Fibroblast of lung (primary cell): ENCODE measurements at regions not wholly inside any gene's neighbourhood (a gene's known extent, or its start where the extent isn't known, plus 50 kb on each side); places are given as distances from the start of the nearest gene placed in this dataset.
"Not testable (repeated sequence)": the region's sequence is repeated elsewhere in the genome, so short reads cannot be mapped to it uniquely, and the experiment has no call there.

Experiments
- DNase-seq, 2 donors: peaks; one replicate each; pipeline versions ENCODE4 v3.0.0 to v3.0.0-alpha.2; 2010; ENCODE audit warnings: low read depth in 2 of 2
- H2AFZ ChIP-seq: 2 replicates; pipeline ENCODE4 v1.5.1; 2012; ENCODE audit warnings: low read length, control low read depth, inconsistent platforms
- H3K27ac ChIP-seq: 2 replicates; pipeline ENCODE4 v1.5.1; 2011; ENCODE audit warnings: low read length, control low read depth; ENCODE audit not compliant: insufficient read depth
- H3K27me3 ChIP-seq: 2 replicates; pipeline ENCODE4 v1.5.1; 2011; ENCODE audit warnings: mild to moderate bottlenecking, low read length; ENCODE audit not compliant: control insufficient read depth, insufficient read depth
- H3K36me3 ChIP-seq: 2 replicates; pipeline ENCODE4 v1.5.1; 2011; ENCODE audit warnings: low read length; ENCODE audit not compliant: control insufficient read depth, insufficient read depth
- H3K4me1 ChIP-seq: 2 replicates; pipeline ENCODE4 v1.5.1; 2011; ENCODE audit warnings: low read length; ENCODE audit not compliant: control insufficient read depth, insufficient read depth; ENCODE audit errors: extremely low read depth
- H3K4me2 ChIP-seq: 2 replicates; pipeline ENCODE4 v1.5.1; 2011; ENCODE audit warnings: low read length, control low read depth; ENCODE audit not compliant: insufficient read depth; ENCODE audit errors: extremely low read depth
- H3K4me3 ChIP-seq, 4 experiments: fragments of 200-600 bp in 1 of 4; sonication (generic) in 1 of 4; replicated peaks in 1 of 4; 2 replicates each; pipeline ENCODE4 v1.5.1; 2011 to 2016; ENCODE audit warnings: low read length in 4 of 4, low read depth in 3 of 4, mild to moderate bottlenecking in 3 of 4, control low read depth in 2 of 4, inconsistent platforms in 1 of 4, mixed read lengths in 1 of 4; ENCODE audit not compliant: insufficient read depth in 1 of 4; ENCODE audit errors: control extremely low read depth in 1 of 4
- H3K79me2 ChIP-seq: 2 replicates; pipeline ENCODE4 v1.5.1; 2012; ENCODE audit warnings: mild to moderate bottlenecking, low read length, inconsistent platforms; ENCODE audit not compliant: control insufficient read depth, insufficient read depth
- H3K9ac ChIP-seq: 2 replicates; pipeline ENCODE4 v1.5.1; 2011; ENCODE audit warnings: mild to moderate bottlenecking, low read length, control low read depth; ENCODE audit not compliant: insufficient read depth
- H3K9me3 ChIP-seq: 2 replicates; pipeline ENCODE4 v1.5.1; 2012; ENCODE audit warnings: low read depth, low read length; ENCODE audit not compliant: control insufficient read depth, insufficient read depth
- H4K20me1 ChIP-seq: 2 replicates; pipeline ENCODE4 v1.5.1; 2011; ENCODE audit warnings: low read length; ENCODE audit not compliant: control insufficient read depth, insufficient read depth; ENCODE audit errors: extremely low read depth
- CTCF ChIP-seq, 2 donors: IDR thresholded peaks in 1 of 2; conservative IDR thresholded peaks in 1 of 2; 1 replicate in 1 of 2; 2 replicates in 1 of 2; pipeline ENCODE4 v1.5.1; 2011 to 2012; ENCODE audit warnings: low read length in 2 of 2, control low read depth in 1 of 2, inconsistent platforms in 1 of 2, low read depth in 1 of 2, mild to moderate bottlenecking in 1 of 2
- EZH2 ChIP-seq: IDR thresholded peaks from 2 replicates; pipeline ENCODE4 v1.5.1; 2012; ENCODE audit warnings: low read length, control low read depth, mild to moderate bottlenecking; ENCODE audit errors: missing control alignments

- no peak overlapping the region for H3K4me3 ChIP-seq
- H3K27ac ChIP-seq = no peak overlapping the region
- no peaks in the 10 kb centered on the region for H3K36me3 ChIP-seq
- peak in 1 of 2 donors; percentile 74 for DNase-seq
- H2AFZ ChIP-seq = no peak overlapping the region
- H3K9ac ChIP-seq = no peak overlapping the region
- no peaks in the 10 kb centered on the region for H3K79me2 ChIP-seq
- H3K9me3 ChIP-seq = no peaks in the 10 kb centered on the region
- TF ChIP-seq CTCF (conservative IDR thresholded peaks at IDR 0.05 in 1 of 2, IDR thresholded peaks at IDR 0.05 in 1 of 2; ENCODE audit: low read depth in 1 of 2, low read length in 2 of 2) (no peak), EZH2 (no peak)
- no peaks in the 10 kb centered on the region for H3K27me3 ChIP-seq
- no peak overlapping the region for H3K4me2 ChIP-seq
- H3K4me1 ChIP-seq = no peaks in the 10 kb centered on the region
- H4K20me1 ChIP-seq = no peaks in the 10 kb centered on the region
Observed at GRCh38 chr22:27603800-27604144, 197.8 kb downstream of the MN1 start.

GRCh38 chr22:27605390-27605789 is 196.2 kb downstream of the MN1 start:
- Histone ChIP-seq H4K20me1 (no peaks in the 10 kb centered on the region), H3K36me3 (no peaks in the 10 kb centered on the region), H3K9ac (no peak overlapping the region), H3K4me2 (no peak overlapping the region), H3K27me3 (no peaks in the 10 kb centered on the region), H3K4me1 (no peaks in the 10 kb centered on the region), H3K9me3 (no peaks in the 10 kb centered on the region), H3K79me2 (no peaks in the 10 kb centered on the region), H3K4me3 (no peak overlapping the region), H2AFZ (no peak overlapping the region), H3K27ac (no peak overlapping the region)
- no peak for DNase-seq
- no peak for TF ChIP-seq EZH2
- TF ChIP-seq CTCF (conservative IDR thresholded peaks at IDR 0.05 in 1 of 2, IDR thresholded peaks at IDR 0.05 in 1 of 2; ENCODE audit: low read depth in 1 of 2, low read length in 2 of 2) = no peak

- not testable (repeated sequence) for H3K4me1 ChIP-seq, H3K27ac ChIP-seq, H4K20me1 ChIP-seq, H2AFZ ChIP-seq, H3K4me3 ChIP-seq, DNase-seq, H3K79me2 ChIP-seq, H3K9ac ChIP-seq, H3K4me2 ChIP-seq, H3K9me3 ChIP-seq, H3K27me3 ChIP-seq, H3K36me3 ChIP-seq
Observed at GRCh38 chr22:27607750-27608149, 193.8 kb downstream of the MN1 start.

- H3K36me3 ChIP-seq = no peaks in the 10 kb centered on the region
- DNase-seq = no peak
Observed at GRCh38 chr22:27609451-27609888, 192.1 kb downstream of the MN1 start.

More at GRCh38 chr22:27609451-27609888, 192.1 kb downstream of the MN1 start:
- no peak overlapping the region for H3K27ac ChIP-seq
- H3K79me2 ChIP-seq = no peaks in the 10 kb centered on the region
- TF ChIP-seq EZH2 = no peak
- no peak for TF ChIP-seq CTCF (conservative IDR thresholded peaks at IDR 0.05 in 1 of 2, IDR thresholded peaks at IDR 0.05 in 1 of 2; ENCODE audit: low read depth in 1 of 2, low read length in 2 of 2)
- H3K9me3 ChIP-seq = no peaks in the 10 kb centered on the region
- H3K4me2 ChIP-seq = no peak overlapping the region
- no peak overlapping the region for H3K4me3 ChIP-seq
- no peaks in the 10 kb centered on the region for H3K4me1 ChIP-seq
- no peak overlapping the region for H3K9ac ChIP-seq
- H4K20me1 ChIP-seq = no peaks in the 10 kb centered on the region
- H2AFZ ChIP-seq = no peak overlapping the region
- H3K27me3 ChIP-seq = peaks cover 10% of the 10 kb centered on the region
